COLO668 (cell line): ENCODE measurements at regions not wholly inside any gene's neighbourhood (a gene's known extent, or its start where the extent isn't known, plus 50 kb on each side); places are given as distances from the start of the nearest gene placed in this dataset.

Experiments
- DNase-seq: peaks from one replicate; lab custom pipeline; 2025; ENCODE audit not compliant: unreplicated experiment; lab: John Stamatoyannopoulos, UW

DNA sequence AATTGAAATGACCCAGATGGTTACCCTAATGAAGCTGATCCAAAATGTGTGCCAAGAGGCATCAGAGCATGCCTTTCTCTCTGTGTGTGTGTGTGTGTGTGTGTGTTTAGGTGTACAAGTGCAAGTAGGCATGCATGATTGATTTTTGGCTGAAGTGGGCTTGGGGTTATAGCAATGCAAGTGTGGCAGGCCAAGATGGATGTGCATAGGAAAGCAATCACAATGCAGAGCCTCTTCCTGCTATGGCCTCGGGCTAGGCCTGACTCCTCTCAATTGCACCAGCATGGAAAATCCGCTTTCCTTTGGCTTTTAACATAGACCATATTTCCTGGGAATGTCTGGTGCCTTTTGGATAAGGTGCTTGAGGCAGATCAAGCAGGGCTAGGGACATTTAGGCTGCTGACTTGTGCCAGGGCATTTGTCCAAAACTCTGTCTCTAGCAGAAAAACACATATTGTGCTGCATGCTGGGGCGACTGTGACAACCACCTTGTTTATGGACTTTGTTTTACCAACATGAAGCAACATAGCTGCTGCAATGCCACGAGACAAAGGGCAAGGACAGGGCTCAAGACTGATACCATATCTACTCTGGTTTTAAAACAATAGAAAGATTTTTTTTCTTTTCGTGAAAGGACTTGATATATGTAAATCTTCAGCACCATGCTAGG is 395.7 kb downstream of the RAPGEF2 start:
- DNase-seq = no peak

DNA sequence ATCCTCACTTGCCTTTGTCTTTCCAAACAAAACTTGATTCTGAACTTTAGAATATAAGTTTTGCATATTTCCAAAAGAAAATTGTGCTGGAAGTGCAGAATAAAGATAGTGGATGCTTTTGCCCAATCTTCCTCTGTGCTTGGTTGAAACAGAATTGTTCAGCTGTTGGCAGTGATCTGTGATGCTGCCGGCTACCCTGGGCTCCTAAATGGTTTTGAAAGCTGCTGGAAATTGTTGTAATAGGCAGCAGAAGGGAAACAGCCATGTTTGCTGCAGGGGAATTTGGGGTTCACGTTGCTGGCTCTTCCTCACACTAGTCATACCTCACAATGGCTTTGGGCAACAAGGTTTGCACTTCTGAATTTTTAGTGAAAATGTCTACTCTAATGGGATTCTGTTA is 398.0 kb downstream of the RAPGEF2 start:
- DNase-seq = no peak

DNA sequence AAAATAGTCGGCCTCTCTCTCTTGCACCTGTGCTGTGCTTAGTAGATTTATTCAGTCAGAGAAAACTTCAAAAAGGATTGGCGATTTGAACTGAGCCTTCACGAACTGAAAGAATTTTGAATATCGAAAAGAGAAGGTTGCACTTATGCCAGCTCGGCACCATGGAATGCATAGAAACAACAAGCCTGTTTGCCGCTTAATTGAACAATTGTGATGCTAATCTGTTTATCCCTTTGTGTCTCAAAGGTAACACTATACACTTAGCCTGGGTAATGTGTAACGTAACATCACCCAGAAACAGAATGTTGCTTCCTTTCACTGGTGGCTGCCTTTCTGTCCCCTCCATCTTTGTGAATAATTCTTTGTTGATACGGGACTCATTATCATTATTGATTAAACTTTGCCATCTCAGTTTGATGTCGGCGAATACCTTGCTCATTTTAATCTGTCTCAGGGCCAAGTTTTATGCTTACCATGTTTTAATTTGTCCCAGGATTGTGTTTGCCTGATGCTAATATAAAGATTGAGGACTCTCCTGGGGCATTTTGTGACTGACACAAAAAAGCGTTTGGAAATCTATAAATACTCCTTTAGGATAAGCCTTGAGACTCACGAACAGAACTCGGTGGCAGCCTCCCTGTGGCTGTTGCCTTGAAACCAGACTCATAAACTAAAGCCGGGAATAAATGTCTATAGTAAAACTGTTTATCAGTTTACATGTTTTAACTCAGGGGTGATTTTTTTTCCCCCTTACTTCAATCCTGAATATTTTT is 400.5 kb downstream of the RAPGEF2 start:
- DNase-seq = no peak

DNA sequence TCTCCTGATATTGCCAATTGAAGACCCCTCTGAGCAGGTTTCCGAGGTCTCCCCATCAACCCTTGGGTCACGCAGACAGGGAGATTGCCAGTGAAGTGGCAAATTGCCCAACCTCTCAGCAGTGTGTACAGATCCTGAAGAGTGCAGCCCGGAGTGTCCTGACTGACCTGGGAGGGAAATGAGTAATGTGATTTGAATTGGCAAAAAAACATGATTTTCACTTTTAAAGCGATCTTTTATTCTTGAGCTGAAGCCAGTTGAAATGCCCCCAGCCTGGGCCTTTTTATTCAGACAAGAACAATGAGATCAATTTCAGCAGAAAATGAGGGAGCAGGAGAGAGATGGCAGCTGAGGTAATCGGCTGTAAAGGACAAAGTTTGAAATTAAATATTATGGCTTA is 401.8 kb downstream of the RAPGEF2 start:
- DNase-seq = no peak

DNA sequence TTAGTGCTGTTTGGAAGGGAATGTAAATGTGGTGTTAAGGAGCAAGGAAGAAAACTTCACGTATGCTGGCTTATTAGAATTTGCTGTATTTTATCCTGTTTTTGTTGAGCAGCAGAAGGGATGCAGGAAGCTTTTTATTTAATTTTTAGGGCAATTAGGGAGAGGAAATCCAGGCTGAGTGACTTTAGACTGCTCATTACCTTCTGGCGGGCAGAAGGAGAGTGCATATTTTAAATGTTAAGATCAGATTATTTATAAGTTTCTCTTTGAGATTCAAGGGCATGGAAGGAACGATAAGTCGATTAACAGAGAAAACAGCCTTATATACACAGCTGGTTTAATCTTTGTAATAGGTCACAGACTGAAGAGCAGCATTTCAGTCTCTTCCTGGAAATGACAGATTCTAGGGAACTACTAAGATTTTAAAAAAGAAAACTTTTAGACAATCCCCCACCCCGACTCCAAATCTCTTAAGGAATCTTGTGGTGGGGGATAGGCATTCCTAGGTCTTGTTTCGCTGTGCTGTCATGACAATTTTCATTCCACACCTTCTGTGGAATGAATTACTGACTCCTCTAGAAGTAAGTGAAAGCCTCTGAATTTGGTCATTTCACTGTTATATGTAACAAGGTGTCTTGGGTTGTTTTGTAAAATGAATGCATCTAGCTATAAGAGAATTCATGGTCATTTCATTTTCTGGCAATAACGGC is 402.5 kb downstream of the RAPGEF2 start:
- DNase-seq = no peak

DNA sequence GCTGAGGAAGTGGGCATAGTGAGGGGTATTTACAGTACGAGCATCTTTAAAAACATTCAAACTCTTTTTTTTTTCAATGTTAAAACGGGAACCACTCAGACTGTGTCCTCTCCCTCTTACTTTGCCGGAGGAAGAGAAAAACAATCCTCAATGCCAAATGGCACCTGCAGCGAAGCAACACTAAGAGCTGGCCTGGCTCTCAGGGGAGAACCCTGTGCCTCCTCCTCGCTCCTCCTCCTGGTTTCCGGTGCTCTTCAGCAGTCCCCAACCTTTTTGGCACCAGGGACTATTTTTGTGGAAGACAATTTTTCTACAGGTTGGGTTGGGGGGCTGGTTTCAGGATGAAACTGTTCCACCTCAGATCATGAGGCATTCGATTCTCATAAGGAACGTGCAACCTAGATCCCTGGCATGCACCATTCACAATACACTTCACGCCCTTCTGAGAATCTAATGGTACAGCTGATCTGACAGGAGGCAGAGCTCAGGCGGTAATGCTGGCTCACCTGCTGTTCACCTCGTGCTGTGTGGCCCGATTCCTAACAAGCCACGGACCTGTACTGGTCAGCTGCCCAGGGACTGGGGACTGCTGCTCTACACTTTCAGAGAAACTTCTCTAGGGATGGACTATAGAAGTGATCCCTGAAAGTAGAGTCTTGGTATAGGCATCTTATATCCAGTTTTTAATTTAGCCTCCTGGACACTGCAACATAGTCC is 404.1 kb downstream of the RAPGEF2 start:
- no peak for DNase-seq

DNA sequence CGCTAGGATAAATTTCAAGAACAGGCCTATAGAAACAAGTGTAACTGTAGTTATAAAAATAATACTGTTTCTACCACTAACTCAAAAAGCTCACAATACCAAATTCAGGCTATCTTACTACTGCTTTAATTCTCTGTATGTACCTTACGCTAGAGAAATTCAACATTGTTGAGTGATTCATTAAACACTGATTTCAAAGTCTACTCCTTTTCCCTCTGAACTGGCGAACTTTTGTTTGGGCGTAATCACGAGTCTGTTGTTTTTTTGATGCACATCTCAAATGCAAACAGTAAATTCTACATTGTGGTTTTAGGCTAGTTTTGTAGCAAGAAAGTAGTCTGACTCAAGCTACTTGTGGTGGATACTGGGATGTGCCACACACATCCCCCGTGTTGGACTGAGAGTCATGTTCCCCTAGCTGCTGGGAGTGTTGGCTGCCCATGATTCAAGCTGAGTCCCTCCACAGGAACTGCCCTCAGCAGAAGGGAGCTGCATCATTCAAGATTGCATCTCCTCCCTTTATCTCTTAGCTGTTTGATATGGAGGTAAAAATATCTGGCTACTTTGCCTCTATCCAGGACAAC is 406.1 kb downstream of the RAPGEF2 start:
- DNase-seq = no peak

DNA sequence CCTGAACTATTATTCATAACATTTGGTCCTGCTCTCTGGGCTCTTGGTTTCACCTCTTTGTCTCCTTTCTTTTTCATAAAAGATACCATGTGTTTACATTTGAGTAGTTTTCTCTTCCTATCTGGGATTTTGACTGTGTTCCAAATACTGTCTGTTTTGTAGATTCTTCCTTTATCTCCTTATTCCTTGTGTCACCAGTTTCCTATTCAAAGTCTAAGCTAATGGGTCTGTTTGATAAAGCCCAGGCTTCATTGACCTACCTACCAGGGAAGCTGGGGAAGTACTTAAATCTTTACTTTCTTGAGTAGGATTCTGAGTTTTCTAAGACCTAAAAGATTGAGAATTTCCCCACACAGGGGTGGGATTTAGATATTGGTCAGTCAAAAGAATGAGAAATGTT is 409.5 kb downstream of the RAPGEF2 start:
- DNase-seq = no peak

DNA sequence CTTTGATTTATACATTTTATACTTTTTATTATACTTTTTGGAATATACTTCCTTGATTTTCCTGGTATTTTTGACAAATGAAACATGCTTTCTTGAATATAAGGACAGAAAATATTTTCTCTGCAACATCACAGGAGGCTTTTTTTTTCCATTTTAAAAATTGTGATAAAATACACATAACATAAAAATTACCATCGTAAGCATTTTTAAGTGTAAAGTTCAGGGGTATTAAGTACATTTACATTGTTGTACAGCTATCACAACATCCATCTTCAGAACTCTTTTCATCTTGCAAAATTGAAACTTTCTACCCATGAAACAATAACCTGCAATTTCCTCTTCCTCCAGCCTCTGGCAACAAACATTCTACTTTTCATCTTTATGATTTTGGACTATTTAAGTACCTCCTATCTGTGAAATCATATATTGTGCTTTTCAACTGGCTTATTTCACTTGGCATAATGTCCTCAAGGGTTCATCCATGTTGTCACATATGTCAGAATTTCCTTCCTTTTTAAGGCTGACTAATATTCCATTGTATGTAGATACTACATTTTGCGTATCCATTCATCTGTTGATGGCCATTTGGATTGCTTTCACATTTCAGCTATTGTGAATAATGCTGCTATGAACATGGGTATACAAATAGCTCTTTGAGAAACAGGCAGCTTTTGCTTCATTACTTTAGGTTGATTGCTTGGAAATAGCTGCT is 412.6 kb downstream of the RAPGEF2 start:
- DNase-seq = no peak

DNA sequence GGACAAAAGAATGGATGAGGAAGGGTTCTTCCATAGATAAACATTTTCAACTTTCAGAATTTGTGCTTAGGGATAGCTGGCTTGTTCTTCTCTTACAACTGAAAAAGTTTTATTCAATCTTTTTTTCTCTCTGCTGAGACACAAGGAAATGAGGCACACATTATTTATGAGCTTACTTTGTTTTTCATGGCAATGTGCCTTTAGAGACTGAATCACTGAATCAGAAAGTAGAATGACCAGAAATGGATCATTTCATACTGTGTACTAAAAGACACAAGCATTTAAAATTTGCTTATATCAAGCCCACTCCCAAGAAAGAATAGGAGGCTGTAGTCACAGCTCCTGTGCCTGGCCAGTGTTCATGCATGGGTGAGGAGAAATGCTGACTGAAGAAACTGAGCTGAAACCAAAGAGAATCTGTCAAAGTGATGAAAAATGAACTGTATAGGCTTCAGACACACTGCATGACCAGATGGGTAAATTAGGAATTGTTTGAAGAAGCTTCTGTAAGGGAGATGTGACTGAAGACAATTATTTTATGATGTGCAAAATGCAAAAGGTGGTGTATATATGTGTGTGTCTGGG is 413.8 kb downstream of the RAPGEF2 start:
- DNase-seq = no peak

DNA sequence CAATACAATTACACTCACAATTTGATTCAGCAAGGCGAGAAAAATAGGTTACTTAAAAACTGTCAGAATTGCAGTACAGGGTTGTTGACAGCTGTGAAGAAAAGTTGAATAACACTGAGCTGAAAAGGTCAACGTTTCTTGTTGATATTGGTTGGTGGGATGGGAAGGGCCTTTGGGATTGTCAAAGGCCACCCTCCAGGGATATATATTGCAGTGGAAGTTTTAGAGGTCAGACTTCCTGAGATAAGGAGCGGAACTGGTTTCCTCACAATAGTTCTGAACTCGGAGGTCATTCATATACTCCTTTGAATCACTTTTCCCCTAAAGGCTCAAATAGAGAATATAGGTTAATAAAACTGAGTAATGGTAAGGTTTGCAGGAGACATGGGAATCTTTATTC is 417.2 kb downstream of the RAPGEF2 start:
- no peak for DNase-seq

DNA sequence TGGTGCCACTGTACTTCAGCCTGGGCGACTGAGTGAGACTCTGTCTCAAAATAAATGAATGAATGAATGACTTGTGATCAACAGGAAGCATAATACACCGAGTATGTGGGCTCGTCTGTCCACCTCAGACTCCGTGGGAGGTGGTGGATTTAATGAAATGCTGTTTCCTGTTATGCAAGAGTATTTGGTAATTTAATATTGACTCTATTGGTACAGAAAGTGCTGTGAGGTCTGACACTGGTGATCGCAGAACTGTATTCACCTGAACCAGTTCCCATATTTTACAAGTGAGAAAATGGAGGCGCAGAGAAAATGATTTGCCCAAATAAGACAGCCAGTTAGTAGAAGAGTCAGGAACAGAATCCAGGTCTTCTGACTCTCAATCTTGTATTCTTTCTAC is 423.3 kb downstream of the RAPGEF2 start:
- DNase-seq = no peak

DNA sequence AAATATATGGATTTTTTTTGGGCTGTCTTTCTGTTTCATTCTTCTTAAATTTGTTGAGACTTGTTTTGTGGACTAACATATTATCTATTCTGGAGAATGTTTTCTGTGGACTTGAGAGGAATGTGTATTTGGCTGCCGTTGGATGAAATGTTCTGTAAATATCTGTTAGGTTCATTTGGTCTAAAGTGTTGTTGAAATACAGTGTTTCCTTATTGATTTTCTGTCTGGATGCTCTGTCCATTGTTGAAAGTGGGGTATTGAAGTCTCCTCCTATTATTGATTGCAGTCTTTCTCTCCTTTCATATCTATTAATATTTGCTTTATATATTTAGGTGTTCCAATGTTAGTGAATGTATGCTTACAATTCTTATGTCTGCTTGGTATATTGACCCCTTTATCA is 431.8 kb downstream of the RAPGEF2 start:
- no peak for DNase-seq

DNA sequence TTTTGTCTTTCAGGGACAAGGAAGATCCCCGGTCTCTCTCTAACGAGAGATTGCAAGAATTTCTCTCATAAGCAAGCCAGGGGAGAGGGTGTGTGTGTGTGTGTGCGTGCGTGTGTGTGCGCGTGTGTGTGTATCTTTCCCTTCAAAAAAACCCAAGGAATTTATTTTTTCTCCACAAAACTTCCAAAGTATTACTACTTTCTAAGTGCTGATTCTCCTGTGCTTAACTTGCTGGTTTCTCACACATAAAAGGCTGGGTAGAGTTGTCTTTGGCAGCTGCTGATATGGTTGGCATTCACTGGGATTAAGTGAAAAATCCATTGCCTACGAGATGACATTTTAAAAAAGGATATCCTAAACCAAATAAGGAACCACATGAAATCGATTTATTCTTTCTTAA is 435.7 kb downstream of the RAPGEF2 start:
- no peak for DNase-seq

DNA sequence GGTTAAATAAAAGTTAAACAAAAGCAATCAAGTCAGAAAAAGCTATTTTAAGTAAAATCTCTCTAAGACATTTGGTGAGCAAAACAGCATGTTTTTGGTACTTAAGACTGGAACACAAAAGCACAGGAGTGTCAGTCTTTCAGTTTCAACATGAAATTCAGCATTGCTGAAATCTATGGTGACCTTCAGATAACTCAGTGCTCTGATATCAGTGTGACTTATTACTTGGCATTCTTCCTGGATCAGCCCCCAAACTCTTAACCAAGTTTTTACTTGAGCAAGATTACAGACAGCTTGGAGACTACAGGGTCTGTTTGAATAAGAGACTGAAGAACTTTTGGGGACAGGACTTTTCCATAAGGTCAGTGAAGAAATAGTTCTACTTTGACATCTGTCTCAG is 437.2 kb downstream of the RAPGEF2 start:
- DNase-seq = no peak

DNA sequence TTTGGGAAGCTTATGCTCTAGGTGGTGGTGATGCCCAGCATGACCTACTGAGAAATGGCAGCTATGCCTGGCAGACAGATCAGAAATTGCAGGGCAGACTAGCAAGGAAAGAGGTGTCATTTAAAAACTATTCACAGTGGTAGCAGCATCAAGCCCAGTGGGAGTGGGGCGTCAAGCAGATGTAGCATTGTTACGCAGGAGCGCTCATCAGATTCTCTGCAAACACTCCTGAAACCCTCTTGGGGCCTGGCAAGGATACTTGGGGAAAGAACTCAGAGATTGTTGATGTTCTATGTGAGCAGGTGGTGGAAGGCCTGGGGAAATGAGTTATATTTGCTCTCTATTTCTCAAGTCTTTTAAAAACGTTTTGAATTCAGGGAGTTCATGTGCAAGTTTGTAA is 437.6 kb downstream of the RAPGEF2 start:
- no peak for DNase-seq

DNA sequence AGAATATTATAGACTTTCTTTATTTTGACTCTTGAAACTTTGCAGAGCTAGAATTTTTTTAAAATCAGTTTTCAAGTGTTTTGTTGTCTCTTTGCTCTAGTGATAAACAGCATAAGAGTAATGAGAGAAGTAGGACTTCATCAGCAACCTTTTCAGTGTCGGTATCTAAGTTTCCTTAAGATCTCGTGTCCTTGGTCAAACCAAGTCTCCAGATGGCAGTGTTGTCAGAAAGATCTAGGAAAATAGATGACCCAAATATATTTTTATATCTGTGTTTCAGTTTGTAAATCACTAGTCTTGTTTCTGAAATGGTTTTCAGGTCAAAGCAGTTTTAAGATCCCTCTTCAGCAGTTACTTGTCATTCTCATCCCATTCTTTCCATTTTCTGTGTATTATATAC is 438.3 kb downstream of the RAPGEF2 start:
- DNase-seq = no peak

DNA sequence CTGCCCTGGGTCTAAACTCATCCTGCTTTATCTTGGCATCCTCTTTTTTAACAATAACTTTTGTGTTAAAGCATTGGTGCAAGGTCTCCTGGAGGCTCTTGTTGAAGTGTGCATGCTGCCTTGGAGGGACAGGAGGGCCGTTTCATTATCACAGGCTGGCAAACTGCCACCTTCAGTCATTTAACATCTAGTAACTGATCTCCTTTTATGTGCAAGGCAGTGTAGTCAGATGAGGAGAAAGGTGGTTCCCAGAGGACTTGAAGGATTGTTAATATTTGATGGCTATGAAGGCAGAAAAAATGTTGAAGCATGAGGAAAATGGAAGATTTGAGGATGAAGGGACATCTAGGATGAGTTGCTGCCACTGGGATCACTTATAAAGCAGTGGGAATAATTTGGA is 439.4 kb downstream of the RAPGEF2 start:
- DNase-seq = no peak

DNA sequence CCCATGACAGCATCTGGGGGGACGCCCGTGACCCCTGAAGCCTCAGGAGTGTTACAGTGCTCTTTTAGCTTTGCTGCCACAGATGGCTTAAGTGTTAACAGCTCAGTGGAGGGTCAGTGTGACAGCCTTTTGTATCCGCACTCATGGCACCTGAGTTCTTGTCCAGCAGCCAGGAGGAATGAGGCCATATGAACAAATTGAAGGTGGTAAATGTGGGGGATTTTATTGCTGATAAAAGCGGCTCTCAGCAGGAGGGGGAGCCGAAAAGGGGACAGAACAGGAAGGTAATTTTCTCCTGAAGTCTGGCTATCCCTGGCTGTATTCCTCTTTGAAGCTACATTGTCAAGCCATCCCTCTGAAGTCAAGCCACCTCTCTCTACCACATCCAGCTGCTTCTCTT is 441.0 kb downstream of the RAPGEF2 start:
- DNase-seq = no peak

DNA sequence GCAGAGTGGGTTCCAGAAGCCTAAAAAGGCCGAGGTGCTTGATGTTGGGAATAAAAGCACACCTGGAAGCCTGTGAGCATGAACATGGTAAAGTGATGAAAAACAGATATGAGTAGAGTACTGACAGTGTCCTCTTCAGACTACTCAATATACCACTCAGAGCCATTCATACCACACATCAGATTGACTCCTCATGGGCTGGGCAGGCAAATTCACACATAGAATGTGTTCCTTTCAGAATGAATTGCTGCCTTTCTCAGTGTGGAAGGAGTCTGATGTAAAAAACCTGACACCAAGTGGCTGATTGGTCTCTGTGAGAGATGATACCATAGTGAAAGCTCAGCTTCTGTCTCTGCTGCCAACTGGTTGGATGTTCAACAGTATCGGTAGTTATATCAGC is 442.7 kb downstream of the RAPGEF2 start:
- DNase-seq = no peak
